ENCODE measurements at regions not wholly inside any gene's neighbourhood (a gene's known extent, or its start where the extent isn't known, plus 50 kb on each side); places are given as distances from the start of the nearest gene placed in this dataset.

GRCh38 chr6:41404182-41404845, 68.9 kb downstream of the NCR2 start:
- Mint-ChIP-seq H3K4me1 (ENCODE audit: low read depth, unreplicated experiment) (peaks cover 2% of the 10 kb centered on the region), H3K27me3 (ENCODE audit: low read depth, unreplicated experiment) (peaks cover 91% of the 10 kb centered on the region), H3K36me3 (ENCODE audit: low read depth, unreplicated experiment) (no peaks in the 10 kb centered on the region), H3K27ac (ENCODE audit: unreplicated experiment) (no peak overlapping the region), H3K9me3 (ENCODE audit: unreplicated experiment) (peaks cover 10% of the 10 kb centered on the region), H3K4me3 (ENCODE audit: unreplicated experiment) (no peak overlapping the region)
- no peak for TF ChIP-seq CTCF (IDR thresholded peaks at IDR 0.05; ENCODE audit: insufficient read depth, low read depth, low read length)
- TF ChIP-seq EZH2 (IDR thresholded peaks at IDR 0.05; ENCODE audit: insufficient read depth, low read length) = no peak
- Histone ChIP-seq H3K9ac (ENCODE audit: low read length) (no peak overlapping the region), H3K9me3 (ENCODE audit: insufficient read depth, low read depth, low read length) (peaks cover 2% of the 10 kb centered on the region), H3K27ac (ENCODE audit: low read depth, low read length) (no peak overlapping the region), H3K4me1 (ENCODE audit: insufficient read depth, low read length) (no peaks in the 10 kb centered on the region), H4K20me1 (ENCODE audit: insufficient read depth, low read length) (no peaks in the 10 kb centered on the region), H3K27me3 (ENCODE audit: insufficient read depth, low read length) (peaks cover 67% of the 10 kb centered on the region), H3K79me2 (ENCODE audit: insufficient read depth, low read length) (no peaks in the 10 kb centered on the region), H3K4me2 (ENCODE audit: low read length) (no peak overlapping the region), H2AFZ (ENCODE audit: low read depth, low read length) (no peak overlapping the region), H3K36me3 (ENCODE audit: insufficient read depth, low read length) (no peaks in the 10 kb centered on the region), H3K4me3 (ENCODE audit: insufficient read depth, low read depth, low read length) (no peak overlapping the region)
- DNase-seq (ENCODE audit: low read depth) = no peak
- no peak for FAIRE-seq

- Histone ChIP-seq H3K36me3 (ENCODE audit: insufficient read depth, low read length) (no peaks in the 10 kb centered on the region), H3K9me3 (ENCODE audit: insufficient read depth, low read depth, low read length) (peaks cover 2% of the 10 kb centered on the region), H3K4me1 (ENCODE audit: insufficient read depth, low read length) (no peaks in the 10 kb centered on the region), H3K27me3 (ENCODE audit: insufficient read depth, low read length) (peaks cover 85% of the 10 kb centered on the region), H3K4me2 (ENCODE audit: low read length) (peak overlapping the region; percentile 19), H4K20me1 (ENCODE audit: insufficient read depth, low read length) (no peaks in the 10 kb centered on the region), H3K79me2 (ENCODE audit: insufficient read depth, low read length) (no peaks in the 10 kb centered on the region), H3K9ac (ENCODE audit: low read length) (no peak overlapping the region), H3K4me3 (ENCODE audit: insufficient read depth, low read depth, low read length) (no peak overlapping the region), H3K27ac (ENCODE audit: low read depth, low read length) (no peak overlapping the region), H2AFZ (ENCODE audit: low read depth, low read length) (no peak overlapping the region)
- Mint-ChIP-seq H3K27ac (ENCODE audit: unreplicated experiment) (no peak overlapping the region), H3K27me3 (ENCODE audit: low read depth, unreplicated experiment) (peaks cover 96% of the 10 kb centered on the region), H3K4me1 (ENCODE audit: low read depth, unreplicated experiment) (peaks cover 5% of the 10 kb centered on the region), H3K4me3 (ENCODE audit: unreplicated experiment) (no peak overlapping the region), H3K36me3 (ENCODE audit: low read depth, unreplicated experiment) (no peaks in the 10 kb centered on the region), H3K9me3 (ENCODE audit: unreplicated experiment) (peaks cover 10% of the 10 kb centered on the region)
- TF ChIP-seq CTCF (IDR thresholded peaks at IDR 0.05; ENCODE audit: insufficient read depth, low read depth, low read length) = no peak
- no peak for TF ChIP-seq EZH2 (IDR thresholded peaks at IDR 0.05; ENCODE audit: insufficient read depth, low read length)
- no peak for FAIRE-seq
- DNase-seq (ENCODE audit: low read depth) = no peak
These were observed 70.7 kb downstream of the NCR2 start for GRCh38 chr6:41405941-41406727.

Measured in astrocyte (in vitro differentiated cells and primary cell).